ENCODE measurements at regions not wholly inside any gene's neighbourhood (a gene's known extent, or its start where the extent isn't known, plus 50 kb on each side); places are given as distances from the start of the nearest gene placed in this dataset.

- no peak for TF ChIP-seq CTCF (conservative IDR thresholded peaks at IDR 0.05)
- Mint-ChIP-seq H3K9me3 (peaks cover 0 to 3% of the 10 kb centered on the region in 2 experiments; a peak in 1 of 5 replicates), H3K4me3 (no peak overlapping the region; a peak in 1 of 5 replicates), H3K36me3 (ENCODE audit: insufficient read depth in 1 of 3, low read depth in 3 of 3) (no peaks in the 10 kb centered on the region; a peak in 1 of 7 replicates), H3K27me3 (ENCODE audit: low read depth) (no peaks in the 10 kb centered on the region), H3K4me1 (0 out of 4 replicates have a peak, but pooled peaks cover 0 to 1% of the 10 kb centered on the region in 2 experiments), H3K27ac (no peak overlapping the region)
- Histone ChIP-seq H3K9me3 (ENCODE audit: control insufficient read depth, low read depth, low read length) (no peaks in the 10 kb centered on the region), H4K5ac (ENCODE audit: insufficient read length, low read depth, low read length) (no peak overlapping the region), H3K79me2 (ENCODE audit: insufficient read depth, low read length) (no peaks in the 10 kb centered on the region), H2BK20ac (ENCODE audit: low read depth, low read length, poor library complexity, severe bottlenecking) (no peak overlapping the region), H3K4me1 (ENCODE audit: insufficient read depth, low read length) (no peaks in the 10 kb centered on the region), H2AK5ac (ENCODE audit: insufficient read length, low read length) (no peak overlapping the region), H3K18ac (ENCODE audit: insufficient read length, low read depth, low read length) (no peak overlapping the region), H2BK5ac (ENCODE audit: insufficient read length, low read length) (no peak overlapping the region), H3K27ac (ENCODE audit: insufficient read length, low read depth, low read length) (no peak overlapping the region), H3T11ph (ENCODE audit: low read length) (no peak overlapping the region), H2BK15ac (ENCODE audit: low read depth, low read length) (no peak overlapping the region), H3K9ac (ENCODE audit: extremely low read depth, insufficient read length, low read length) (no peak overlapping the region), H3K4me2 (ENCODE audit: insufficient read depth, insufficient read length, low read length) (no peak overlapping the region), H3K23me2 (ENCODE audit: insufficient read length, low read depth, low read length, poor library complexity, severe bottlenecking) (no peaks in the 10 kb centered on the region), H4K91ac (ENCODE audit: insufficient read length, low read depth, low read length) (no peak overlapping the region), H4K8ac (replicated peaks; ENCODE audit: insufficient read length, low read depth, low read length) (no peak overlapping the region), H3K79me1 (ENCODE audit: insufficient read depth, low read depth, low read length, poor library complexity, severe bottlenecking) (no peaks in the 10 kb centered on the region), H2BK120ac (ENCODE audit: low read depth, low read length, poor library complexity, severe bottlenecking) (no peak overlapping the region), H2BK12ac (ENCODE audit: insufficient read length, low read depth, low read length) (no peak overlapping the region), H3K27me3 (ENCODE audit: insufficient read depth, low read length) (no peaks in the 10 kb centered on the region), H3K23ac (ENCODE audit: insufficient read length, low read depth, low read length) (no peak overlapping the region), H2AFZ (ENCODE audit: low read length) (no peak overlapping the region), H4K20me1 (ENCODE audit: control insufficient read depth, insufficient read depth, insufficient read length) (no peaks in the 10 kb centered on the region), H3K14ac (ENCODE audit: insufficient read depth, low read length) (no peak overlapping the region), H3K56ac (ENCODE audit: insufficient read length, low read depth, low read length) (no peak overlapping the region), H3K4ac (ENCODE audit: low read depth, low read length) (no peak overlapping the region)
- no CpG with 5 or more reads among the region's 8 CpGs for WGBS (ENCODE audit: extremely low coverage, insufficient read length, low lambda C conversion rate)
- no peak for DNase-seq
These were observed 176.1 kb downstream of the ATPSCKMT start for GRCh38 chr5:10073441-10074104.
